RWPE2 (cell line): ENCODE measurements at regions not wholly inside any gene's neighbourhood (a gene's known extent, or its start where the extent isn't known, plus 50 kb on each side); places are given as distances from the start of the nearest gene placed in this dataset.
A peak's percentile ranks its signal among the peaks of the same experiment; 100 is the strongest.

Experiments
- ATAC-seq: fragments of 200-7000 bp; cut with Tn5 transposase; 3 replicates; pipeline ENCODE4 v1.9.1; 2021; ENCODE audit warnings: low read depth
- DNase-seq: peaks from one replicate; pipeline ENCODE4 v3.0.0-alpha.2; 2020; ENCODE audit warnings: low spot score
- H3K27ac ChIP-seq: fragments of 450-650 bp; 2 replicates; pipeline ENCODE4 v1.5.1; 2017; ENCODE audit warnings: mild to moderate bottlenecking; ENCODE audit not compliant: poor library complexity, severe bottlenecking
- H3K27me3 ChIP-seq: fragments of 250-450 bp; sonication (Bioruptor Pico); 2 replicates; pipeline ENCODE4 v1.5.1; 2021; ENCODE audit warnings: mild to moderate bottlenecking, moderate library complexity; ENCODE audit not compliant: insufficient read depth, poor library complexity, severe bottlenecking
- H3K36me3 ChIP-seq: fragments of 250-450 bp; sonication (Bioruptor Pico); 2 replicates; pipeline ENCODE4 v1.5.1; 2020; ENCODE audit warnings: low read depth, mild to moderate bottlenecking, moderate library complexity
- H3K4me1 ChIP-seq: fragments of 250-450 bp; sonication (Bioruptor Pico); 2 replicates; pipeline ENCODE4 v1.5.1; 2021; ENCODE audit warnings: mild to moderate bottlenecking, moderate library complexity; ENCODE audit not compliant: insufficient read depth, poor library complexity, severe bottlenecking
- H3K4me3 ChIP-seq: fragments of 250-450 bp; sonication (Bioruptor Pico); 2 replicates; pipeline ENCODE4 v1.5.1; 2021; ENCODE audit warnings: mild to moderate bottlenecking, moderate library complexity; ENCODE audit not compliant: severe bottlenecking
- H3K9me3 ChIP-seq: fragments of 250-450 bp; sonication (Bioruptor Pico); 2 replicates; pipeline ENCODE4 v1.5.1; 2021; ENCODE audit warnings: mild to moderate bottlenecking, moderate library complexity; ENCODE audit not compliant: severe bottlenecking
- CTCF ChIP-seq: fragments of 450-650 bp; IDR thresholded peaks from one replicate; pipeline ENCODE4 v1.5.1; 2017; ENCODE audit warnings: mild to moderate bottlenecking, moderate library complexity; ENCODE audit not compliant: poor library complexity, severe bottlenecking

- no peaks in the 10 kb centered on the region for H3K36me3 ChIP-seq
- peaks cover 28% of the 10 kb centered on the region for H3K4me1 ChIP-seq
- H3K27ac ChIP-seq: peak overlapping the region; percentile 42
- H3K27me3 ChIP-seq: no peaks in the 10 kb centered on the region
- H3K9me3 ChIP-seq: no peaks in the 10 kb centered on the region
- DNase-seq: no peak
- no peak overlapping the region for H3K4me3 ChIP-seq
- ATAC-seq: no peak
- no peak for TF ChIP-seq CTCF
Observed at GRCh38 chr7:116423499-116423898, 76.0 kb upstream of the CAV2 start.

GRCh38 chr7:116425647-116426209 is 73.8 kb upstream of the CAV2 start:
- no peak for ATAC-seq
- Histone ChIP-seq H3K4me3 (no peak overlapping the region), H3K4me1 (peaks cover 28% of the 10 kb centered on the region), H3K27me3 (no peaks in the 10 kb centered on the region), H3K9me3 (no peaks in the 10 kb centered on the region), H3K36me3 (no peaks in the 10 kb centered on the region), H3K27ac (peak overlapping the region; percentile 73)
- DNase-seq: no peak
- no peak for TF ChIP-seq CTCF

GRCh38 chr7:116426428-116427156 is 72.9 kb upstream of the CAV2 start:
- Histone ChIP-seq H3K27ac (peak overlapping the region; percentile 73), H3K4me1 (peaks cover 28% of the 10 kb centered on the region), H3K9me3 (no peaks in the 10 kb centered on the region), H3K36me3 (no peaks in the 10 kb centered on the region), H3K27me3 (no peaks in the 10 kb centered on the region), H3K4me3 (no peak overlapping the region)
- no peak for TF ChIP-seq CTCF
- ATAC-seq (peak; percentile 82), DNase-seq (peak; percentile 60)

- ATAC-seq: no peak
Observed at GRCh38 chr7:116429986-116430619, 69.4 kb upstream of the CAV2 start.

More at GRCh38 chr7:116429986-116430619, 69.4 kb upstream of the CAV2 start:
- H3K36me3 ChIP-seq: no peaks in the 10 kb centered on the region; the same call in 1 of the 2 replicates
- no peak overlapping the region for H3K27ac ChIP-seq
- H3K4me1 ChIP-seq: peaks cover 37% of the 10 kb centered on the region
- H3K4me3 ChIP-seq: no peak overlapping the region
- TF ChIP-seq CTCF: no peak
- H3K27me3 ChIP-seq: no peaks in the 10 kb centered on the region
- H3K9me3 ChIP-seq: no peaks in the 10 kb centered on the region
- DNase-seq: no peak
